ENCODE measurements at regions not wholly inside any gene's neighbourhood (a gene's known extent, or its start where the extent isn't known, plus 50 kb on each side); places are given as distances from the start of the nearest gene placed in this dataset.
"Not testable (repeated sequence)": the region's sequence is repeated elsewhere in the genome, so short reads cannot be mapped to it uniquely, and the experiment has no call there.

DNA sequence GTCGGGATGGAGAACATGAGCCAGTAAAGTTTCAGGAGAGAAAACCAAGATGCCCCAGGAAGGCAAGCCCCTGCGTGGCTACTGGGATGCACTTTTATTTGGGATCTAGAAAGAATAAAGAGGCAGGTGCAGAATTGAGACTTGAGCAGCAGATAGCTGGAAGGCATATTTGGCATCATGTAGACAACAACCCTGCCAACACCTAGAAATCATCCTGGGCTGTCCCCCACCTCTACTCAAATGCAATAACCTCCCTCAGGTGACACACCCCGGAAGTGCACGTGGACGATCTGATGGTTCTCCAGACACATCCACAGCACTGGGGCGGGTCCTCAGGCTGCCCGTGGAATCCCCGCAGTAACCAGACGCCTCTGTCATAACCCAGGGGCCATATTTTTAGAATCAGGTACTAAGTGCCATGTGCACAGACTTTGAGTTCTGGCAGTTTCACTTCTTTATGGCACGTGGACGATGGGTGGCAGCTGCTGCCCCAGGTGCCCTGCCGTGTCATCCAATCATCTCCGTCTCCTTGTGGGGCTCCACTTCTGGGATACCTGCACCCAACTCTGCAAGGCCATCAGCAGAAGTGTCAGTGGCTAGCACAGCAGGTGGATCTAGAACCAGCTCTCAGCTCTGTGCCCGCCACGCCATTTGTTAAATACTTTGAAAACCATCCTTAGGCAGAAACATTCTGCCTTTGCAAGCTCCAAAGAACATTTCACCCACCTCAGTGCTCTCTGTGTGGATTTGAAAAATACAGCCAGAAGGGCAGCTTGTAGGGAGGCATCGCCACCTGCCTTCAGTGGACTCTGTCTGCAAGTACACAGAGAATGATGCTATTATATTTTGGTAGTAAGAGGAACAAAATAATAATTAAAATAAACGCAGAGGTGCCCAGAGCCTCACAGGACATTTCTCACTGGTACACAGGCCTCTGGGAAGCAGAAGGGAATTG lies 771.7 kb upstream of the TMEM132C start:
- TF ChIP-seq, protein P1, sequence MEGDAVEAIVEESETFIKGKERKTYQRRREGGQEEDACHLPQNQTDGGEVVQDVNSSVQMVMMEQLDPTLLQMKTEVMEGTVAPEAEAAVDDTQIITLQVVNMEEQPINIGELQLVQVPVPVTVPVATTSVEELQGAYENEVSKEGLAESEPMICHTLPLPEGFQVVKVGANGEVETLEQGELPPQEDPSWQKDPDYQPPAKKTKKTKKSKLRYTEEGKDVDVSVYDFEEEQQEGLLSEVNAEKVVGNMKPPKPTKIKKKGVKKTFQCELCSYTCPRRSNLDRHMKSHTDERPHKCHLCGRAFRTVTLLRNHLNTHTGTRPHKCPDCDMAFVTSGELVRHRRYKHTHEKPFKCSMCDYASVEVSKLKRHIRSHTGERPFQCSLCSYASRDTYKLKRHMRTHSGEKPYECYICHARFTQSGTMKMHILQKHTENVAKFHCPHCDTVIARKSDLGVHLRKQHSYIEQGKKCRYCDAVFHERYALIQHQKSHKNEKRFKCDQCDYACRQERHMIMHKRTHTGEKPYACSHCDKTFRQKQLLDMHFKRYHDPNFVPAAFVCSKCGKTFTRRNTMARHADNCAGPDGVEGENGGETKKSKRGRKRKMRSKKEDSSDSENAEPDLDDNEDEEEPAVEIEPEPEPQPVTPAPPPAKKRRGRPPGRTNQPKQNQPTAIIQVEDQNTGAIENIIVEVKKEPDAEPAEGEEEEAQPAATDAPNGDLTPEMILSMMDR (IDR thresholded peaks at IDR 0.05; ENCODE audit: low read depth, low read length), result no peak
- DNase-seq (ENCODE audit: low read depth in 2 of 2), result no peak
- H3K4me3 ChIP-seq (replicated peaks in 1 of 2; ENCODE audit: low read depth in 2 of 2, low read length in 2 of 2), result no peak overlapping the region

DNA sequence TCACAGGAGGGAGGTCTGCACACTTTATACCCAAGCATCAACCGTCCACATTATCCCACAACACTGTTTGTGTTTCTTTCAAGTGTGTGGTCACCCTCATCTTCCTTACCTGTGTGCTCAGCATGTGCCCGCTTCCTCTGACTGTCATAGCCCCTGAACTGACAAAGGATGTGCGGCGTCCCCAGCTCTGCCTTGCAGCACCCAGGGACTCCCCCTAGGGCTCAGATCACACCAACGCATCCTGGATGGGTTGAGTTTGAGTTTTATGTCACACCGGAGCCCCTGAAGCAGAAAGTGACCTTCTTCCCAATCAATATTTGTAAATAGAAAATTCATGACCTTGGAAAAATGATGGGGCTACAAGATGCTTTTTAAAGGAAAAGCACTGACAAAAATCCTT lies 770.7 kb upstream of the TMEM132C start:
- no peak for DNase-seq (ENCODE audit: low read depth in 2 of 2)
- H3K4me3 ChIP-seq (replicated peaks in 1 of 2; ENCODE audit: low read depth in 2 of 2, low read length in 2 of 2), result no peak overlapping the region
- TF ChIP-seq, protein P1 (IDR thresholded peaks at IDR 0.05; ENCODE audit: low read depth, low read length), result no peak

DNA sequence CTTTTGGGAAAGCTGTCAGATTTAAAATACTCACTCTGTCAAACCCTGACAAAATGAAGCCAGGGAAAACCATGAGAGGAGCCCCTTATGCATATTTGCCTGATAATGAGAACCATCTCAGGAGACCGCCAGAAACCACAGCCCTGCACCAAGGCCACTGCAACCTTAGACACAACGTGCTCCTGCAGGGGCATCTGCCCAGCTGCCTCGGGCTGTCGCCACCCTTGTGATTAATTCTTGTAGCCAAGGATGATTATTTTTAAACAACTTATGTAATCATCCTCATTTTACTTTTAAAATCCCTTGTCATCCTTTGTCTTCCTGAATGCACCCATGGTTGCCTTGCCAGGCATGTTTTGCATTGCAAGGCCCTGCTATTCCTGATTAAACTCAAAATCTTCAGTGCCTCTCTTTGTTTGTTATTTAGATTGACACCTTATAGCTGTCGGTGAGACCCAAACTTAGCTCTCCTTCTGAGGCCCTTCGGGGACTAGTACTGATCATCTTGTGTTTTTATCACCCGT lies 766.4 kb upstream of the TMEM132C start:
- no peak overlapping the region for H3K4me3 ChIP-seq (replicated peaks in 1 of 2; ENCODE audit: low read depth in 2 of 2, low read length in 2 of 2)
- TF ChIP-seq, protein P1 (IDR thresholded peaks at IDR 0.05; ENCODE audit: low read depth, low read length), result no peak
- DNase-seq (ENCODE audit: low read depth in 2 of 2), result no peak

DNA sequence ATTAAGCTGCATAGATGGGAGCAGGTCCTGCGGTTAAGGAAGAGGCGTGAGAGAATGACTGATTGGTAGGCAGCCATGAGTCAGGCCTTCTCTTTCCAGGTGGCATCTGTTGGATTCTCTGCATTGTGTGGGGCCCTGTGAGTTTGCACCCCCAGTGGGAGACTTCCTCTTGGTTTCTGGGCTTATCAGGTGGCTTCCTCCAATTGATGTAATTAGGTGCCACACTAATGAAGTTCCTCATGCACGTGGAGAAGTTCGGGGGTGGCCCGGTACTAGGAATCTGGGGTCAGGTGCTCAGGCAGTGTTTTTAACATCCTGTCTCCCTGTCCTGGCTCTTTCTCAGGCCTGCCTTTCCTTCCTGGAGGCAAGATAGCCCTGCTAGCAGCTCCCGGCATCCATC lies 765.1 kb upstream of the TMEM132C start:
- TF ChIP-seq, protein P1 (IDR thresholded peaks at IDR 0.05; ENCODE audit: low read depth, low read length), result no peak
- DNase-seq (ENCODE audit: low read depth in 2 of 2), result no peak

DNA sequence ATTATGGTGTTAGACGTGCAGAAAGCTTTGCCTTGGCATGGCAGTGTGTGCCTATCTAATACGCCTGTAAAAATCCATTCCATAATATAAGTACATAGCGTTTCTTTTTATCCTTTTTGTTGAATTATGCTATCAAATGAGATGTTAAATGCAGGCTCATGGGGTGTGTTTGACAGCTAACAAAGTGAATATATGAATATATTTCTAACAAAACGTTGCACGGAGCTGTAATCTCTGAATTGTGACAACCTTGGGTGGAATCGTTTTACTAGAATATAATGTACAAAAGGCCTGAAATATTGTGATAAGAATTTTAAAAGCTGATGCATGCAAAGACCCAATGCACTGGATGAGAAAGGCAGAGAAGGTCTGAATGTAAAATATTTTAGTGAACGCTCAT lies 763.7 kb upstream of the TMEM132C start:
- H3K4me3 ChIP-seq (replicated peaks in 1 of 2; ENCODE audit: low read depth in 2 of 2, low read length in 2 of 2), result no peak overlapping the region
- no peak for DNase-seq (ENCODE audit: low read depth in 2 of 2)
- TF ChIP-seq, protein P1 (IDR thresholded peaks at IDR 0.05; ENCODE audit: low read depth, low read length), result no peak

More for the DNA sequence above, 765.1 kb upstream of the TMEM132C start:
- no peak overlapping the region for H3K4me3 ChIP-seq (replicated peaks in 1 of 2; ENCODE audit: low read depth in 2 of 2, low read length in 2 of 2)

DNA sequence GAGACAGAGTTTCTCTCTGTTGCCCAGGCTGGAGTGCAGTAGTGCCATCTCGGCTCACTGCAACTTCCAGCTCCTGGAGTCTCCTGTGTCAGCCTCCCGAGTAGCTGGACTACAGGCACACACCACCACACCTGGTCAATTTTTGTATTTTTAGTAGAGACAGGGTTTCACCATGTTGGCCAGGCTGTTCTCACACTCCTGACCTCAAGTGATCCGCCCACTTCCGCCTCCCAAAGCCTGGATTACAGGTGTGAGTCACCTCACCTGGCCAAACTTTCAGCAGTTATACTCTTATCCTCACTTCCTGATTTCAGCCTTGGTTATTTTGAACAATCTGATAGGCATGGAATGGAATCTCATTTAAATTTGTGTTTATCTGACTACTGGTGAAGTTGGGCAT lies 763.0 kb upstream of the TMEM132C start:
- H3K4me3 ChIP-seq (replicated peaks in 1 of 2; ENCODE audit: low read depth in 2 of 2, low read length in 2 of 2); DNase-seq (ENCODE audit: low read depth in 2 of 2): not testable (repeated sequence)

DNA sequence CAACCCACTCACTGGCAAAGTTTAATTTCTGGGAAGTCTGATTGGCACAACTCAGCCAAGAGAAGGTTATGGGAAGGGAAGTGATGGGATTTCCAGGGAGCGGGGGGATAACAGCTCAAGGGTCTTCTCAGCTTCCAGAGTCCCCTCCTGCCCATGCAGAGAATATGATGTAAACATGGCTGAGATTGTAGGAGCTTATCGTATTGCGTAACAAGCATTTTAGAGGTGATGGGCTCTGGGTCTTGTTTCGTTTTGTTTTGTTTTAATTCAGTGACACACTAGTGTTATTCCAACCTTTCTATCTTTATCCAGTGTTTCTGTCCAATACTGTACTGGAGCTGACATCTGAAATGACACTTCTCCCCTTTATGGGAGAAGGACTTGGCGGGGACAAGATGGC lies 762.1 kb upstream of the TMEM132C start:
- H3K4me3 ChIP-seq (replicated peaks in 1 of 2; ENCODE audit: low read depth in 2 of 2, low read length in 2 of 2), result no peak overlapping the region
- TF ChIP-seq, protein P1 (IDR thresholded peaks at IDR 0.05; ENCODE audit: low read depth, low read length), result no peak
- no peak for DNase-seq (ENCODE audit: low read depth in 2 of 2)

Data from cardiac fibroblast (primary cell).